HG02885 (cell line): ENCODE measurements at regions not wholly inside any gene's neighbourhood (a gene's known extent, or its start where the extent isn't known, plus 50 kb on each side); places are given as distances from the start of the nearest gene placed in this dataset.

Experiments used
- ATAC-seq: cut with Tn5 transposase; IDR thresholded peaks from one replicate; pipeline ENCODE4 v1.9.1; 2021; ENCODE audit warnings: mild to moderate bottlenecking; ENCODE audit not compliant: unreplicated experiment, poor library complexity

- no peak for ATAC-seq
These were observed 280.7 kb upstream of the CITED2 start for GRCh38 chr6:139654888-139655782.

GRCh38 chr6:139654309-139654708, 279.9 kb upstream of the CITED2 start:
- ATAC-seq: no peak

GRCh38 chr6:139653111-139653510, 278.7 kb upstream of the CITED2 start:
- no peak for ATAC-seq

GRCh38 chr6:139650941-139651340, 276.5 kb upstream of the CITED2 start:
- ATAC-seq: no peak

GRCh38 chr6:139649732-139650131, 275.3 kb upstream of the CITED2 start:
- no peak for ATAC-seq

- ATAC-seq: no peak
These were observed 274.7 kb upstream of the CITED2 start for GRCh38 chr6:139649128-139649527.

- ATAC-seq: no peak
These were observed 274.1 kb upstream of the CITED2 start for GRCh38 chr6:139648430-139649000.

- no peak for ATAC-seq
These were observed 273.4 kb upstream of the CITED2 start for GRCh38 chr6:139647841-139648240.

- ATAC-seq: no peak
These were observed 272.6 kb upstream of the CITED2 start for GRCh38 chr6:139647016-139647415.

- ATAC-seq: no peak
These were observed 270.4 kb upstream of the CITED2 start for GRCh38 chr6:139644821-139645220.

- no peak for ATAC-seq
These were observed 269.5 kb upstream of the CITED2 start for GRCh38 chr6:139643986-139644385.

- ATAC-seq: no peak
These were observed 267.9 kb upstream of the CITED2 start for GRCh38 chr6:139642346-139642745.

- ATAC-seq: no peak
These were observed 266.9 kb upstream of the CITED2 start for GRCh38 chr6:139641376-139641775.

GRCh38 chr6:139640921-139641320, 266.5 kb upstream of the CITED2 start:
- ATAC-seq: no peak

- ATAC-seq: peak; percentile 99
These were observed 266.0 kb upstream of the CITED2 start for GRCh38 chr6:139640448-139640847.

- ATAC-seq: no peak
These were observed 265.1 kb upstream of the CITED2 start for GRCh38 chr6:139639507-139639906.

- no peak for ATAC-seq
These were observed 263.9 kb upstream of the CITED2 start for GRCh38 chr6:139638179-139638941.

GRCh38 chr6:139637766-139638165, 263.3 kb upstream of the CITED2 start:
- ATAC-seq: no peak

GRCh38 chr6:139636391-139636790, 261.9 kb upstream of the CITED2 start:
- ATAC-seq: no peak

- ATAC-seq: no peak
These were observed 261.1 kb upstream of the CITED2 start for GRCh38 chr6:139635401-139636130.
